ENCODE measurements at regions not wholly inside any gene's neighbourhood (a gene's known extent, or its start where the extent isn't known, plus 50 kb on each side); places are given as distances from the start of the nearest gene placed in this dataset.
"Not testable (repeated sequence)": the region's sequence is repeated elsewhere in the genome, so short reads cannot be mapped to it uniquely, and the experiment has no call there.

- TF ChIP-seq, protein P1, sequence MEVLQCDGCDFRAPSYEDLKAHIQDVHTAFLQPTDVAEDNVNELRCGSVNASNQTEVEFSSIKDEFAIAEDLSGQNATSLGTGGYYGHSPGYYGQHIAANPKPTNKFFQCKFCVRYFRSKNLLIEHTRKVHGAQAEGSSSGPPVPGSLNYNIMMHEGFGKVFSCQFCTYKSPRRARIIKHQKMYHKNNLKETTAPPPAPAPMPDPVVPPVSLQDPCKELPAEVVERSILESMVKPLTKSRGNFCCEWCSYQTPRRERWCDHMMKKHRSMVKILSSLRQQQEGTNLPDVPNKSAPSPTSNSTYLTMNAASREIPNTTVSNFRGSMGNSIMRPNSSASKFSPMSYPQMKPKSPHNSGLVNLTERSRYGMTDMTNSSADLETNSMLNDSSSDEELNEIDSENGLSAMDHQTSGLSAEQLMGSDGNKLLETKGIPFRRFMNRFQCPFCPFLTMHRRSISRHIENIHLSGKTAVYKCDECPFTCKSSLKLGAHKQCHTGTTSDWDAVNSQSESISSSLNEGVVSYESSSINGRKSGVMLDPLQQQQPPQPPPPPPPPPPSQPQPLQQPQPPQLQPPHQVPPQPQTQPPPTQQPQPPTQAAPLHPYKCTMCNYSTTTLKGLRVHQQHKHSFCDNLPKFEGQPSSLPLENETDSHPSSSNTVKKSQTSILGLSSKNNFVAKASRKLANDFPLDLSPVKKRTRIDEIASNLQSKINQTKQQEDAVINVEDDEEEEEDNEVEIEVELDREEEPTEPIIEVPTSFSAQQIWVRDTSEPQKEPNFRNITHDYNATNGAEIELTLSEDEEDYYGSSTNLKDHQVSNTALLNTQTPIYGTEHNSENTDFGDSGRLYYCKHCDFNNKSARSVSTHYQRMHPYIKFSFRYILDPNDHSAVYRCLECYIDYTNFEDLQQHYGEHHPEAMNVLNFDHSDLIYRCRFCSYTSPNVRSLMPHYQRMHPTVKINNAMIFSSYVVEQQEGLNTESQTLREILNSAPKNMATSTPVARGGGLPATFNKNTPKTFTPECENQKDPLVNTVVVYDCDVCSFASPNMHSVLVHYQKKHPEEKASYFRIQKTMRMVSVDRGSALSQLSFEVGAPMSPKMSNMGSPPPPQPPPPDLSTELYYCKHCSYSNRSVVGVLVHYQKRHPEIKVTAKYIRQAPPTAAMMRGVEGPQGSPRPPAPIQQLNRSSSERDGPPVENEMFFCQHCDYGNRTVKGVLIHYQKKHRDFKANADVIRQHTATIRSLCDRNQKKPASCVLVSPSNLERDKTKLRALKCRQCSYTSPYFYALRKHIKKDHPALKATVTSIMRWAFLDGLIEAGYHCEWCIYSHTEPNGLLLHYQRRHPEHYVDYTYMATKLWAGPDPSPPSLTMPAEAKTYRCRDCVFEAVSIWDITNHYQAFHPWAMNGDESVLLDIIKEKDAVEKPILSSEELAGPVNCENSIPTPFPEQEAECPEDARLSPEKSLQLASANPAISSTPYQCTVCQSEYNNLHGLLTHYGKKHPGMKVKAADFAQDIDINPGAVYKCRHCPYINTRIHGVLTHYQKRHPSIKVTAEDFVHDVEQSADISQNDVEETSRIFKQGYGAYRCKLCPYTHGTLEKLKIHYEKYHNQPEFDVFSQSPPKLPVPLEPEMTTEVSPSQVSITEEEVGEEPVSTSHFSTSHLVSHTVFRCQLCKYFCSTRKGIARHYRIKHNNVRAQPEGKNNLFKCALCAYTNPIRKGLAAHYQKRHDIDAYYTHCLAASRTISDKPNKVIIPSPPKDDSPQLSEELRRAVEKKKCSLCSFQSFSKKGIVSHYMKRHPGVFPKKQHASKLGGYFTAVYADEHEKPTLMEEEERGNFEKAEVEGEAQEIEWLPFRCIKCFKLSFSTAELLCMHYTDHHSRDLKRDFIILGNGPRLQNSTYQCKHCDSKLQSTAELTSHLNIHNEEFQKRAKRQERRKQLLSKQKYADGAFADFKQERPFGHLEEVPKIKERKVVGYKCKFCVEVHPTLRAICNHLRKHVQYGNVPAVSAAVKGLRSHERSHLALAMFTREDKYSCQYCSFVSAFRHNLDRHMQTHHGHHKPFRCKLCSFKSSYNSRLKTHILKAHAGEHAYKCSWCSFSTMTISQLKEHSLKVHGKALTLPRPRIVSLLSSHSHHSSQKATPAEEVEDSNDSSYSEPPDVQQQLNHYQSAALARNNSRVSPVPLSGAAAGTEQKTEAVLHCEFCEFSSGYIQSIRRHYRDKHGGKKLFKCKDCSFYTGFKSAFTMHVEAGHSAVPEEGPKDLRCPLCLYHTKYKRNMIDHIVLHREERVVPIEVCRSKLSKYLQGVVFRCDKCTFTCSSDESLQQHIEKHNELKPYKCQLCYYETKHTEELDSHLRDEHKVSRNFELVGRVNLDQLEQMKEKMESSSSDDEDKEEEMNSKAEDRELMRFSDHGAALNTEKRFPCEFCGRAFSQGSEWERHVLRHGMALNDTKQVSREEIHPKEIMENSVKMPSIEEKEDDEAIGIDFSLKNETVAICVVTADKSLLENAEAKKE (CRISPR knock-in tag; IDR thresholded peaks at IDR 0.05), result no peak
- no peak for TF ChIP-seq ZNF331 (CRISPR knock-in tag; IDR thresholded peaks at IDR 0.05; ENCODE audit: low read depth)
- TF ChIP-seq ZNF114 (CRISPR knock-in tag; IDR thresholded peaks at IDR 0.05), result no peak
- no peak for TF ChIP-seq REST (IDR thresholded peaks at IDR 0.05; ENCODE audit: unreplicated experiment)
- TF ChIP-seq STAT1 (IDR thresholded peaks at IDR 0.05; ENCODE audit: unreplicated experiment), result no peak
- no peak for TF ChIP-seq POLR2AphosphoS5 (IDR thresholded peaks at IDR 0.05; ENCODE audit: low read depth)
- TF ChIP-seq, protein P2, sequence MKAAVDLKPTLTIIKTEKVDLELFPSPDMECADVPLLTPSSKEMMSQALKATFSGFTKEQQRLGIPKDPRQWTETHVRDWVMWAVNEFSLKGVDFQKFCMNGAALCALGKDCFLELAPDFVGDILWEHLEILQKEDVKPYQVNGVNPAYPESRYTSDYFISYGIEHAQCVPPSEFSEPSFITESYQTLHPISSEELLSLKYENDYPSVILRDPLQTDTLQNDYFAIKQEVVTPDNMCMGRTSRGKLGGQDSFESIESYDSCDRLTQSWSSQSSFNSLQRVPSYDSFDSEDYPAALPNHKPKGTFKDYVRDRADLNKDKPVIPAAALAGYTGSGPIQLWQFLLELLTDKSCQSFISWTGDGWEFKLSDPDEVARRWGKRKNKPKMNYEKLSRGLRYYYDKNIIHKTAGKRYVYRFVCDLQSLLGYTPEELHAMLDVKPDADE (IDR thresholded peaks at IDR 0.05), result no peak
- no peak for TF ChIP-seq CREB1 (CRISPR knock-in tag; IDR thresholded peaks at IDR 0.05; ENCODE audit: low read depth)
- no peak for TF ChIP-seq NANOG (IDR thresholded peaks at IDR 0.05; ENCODE audit: borderline replicate concordance)
- TF ChIP-seq, protein P3, sequence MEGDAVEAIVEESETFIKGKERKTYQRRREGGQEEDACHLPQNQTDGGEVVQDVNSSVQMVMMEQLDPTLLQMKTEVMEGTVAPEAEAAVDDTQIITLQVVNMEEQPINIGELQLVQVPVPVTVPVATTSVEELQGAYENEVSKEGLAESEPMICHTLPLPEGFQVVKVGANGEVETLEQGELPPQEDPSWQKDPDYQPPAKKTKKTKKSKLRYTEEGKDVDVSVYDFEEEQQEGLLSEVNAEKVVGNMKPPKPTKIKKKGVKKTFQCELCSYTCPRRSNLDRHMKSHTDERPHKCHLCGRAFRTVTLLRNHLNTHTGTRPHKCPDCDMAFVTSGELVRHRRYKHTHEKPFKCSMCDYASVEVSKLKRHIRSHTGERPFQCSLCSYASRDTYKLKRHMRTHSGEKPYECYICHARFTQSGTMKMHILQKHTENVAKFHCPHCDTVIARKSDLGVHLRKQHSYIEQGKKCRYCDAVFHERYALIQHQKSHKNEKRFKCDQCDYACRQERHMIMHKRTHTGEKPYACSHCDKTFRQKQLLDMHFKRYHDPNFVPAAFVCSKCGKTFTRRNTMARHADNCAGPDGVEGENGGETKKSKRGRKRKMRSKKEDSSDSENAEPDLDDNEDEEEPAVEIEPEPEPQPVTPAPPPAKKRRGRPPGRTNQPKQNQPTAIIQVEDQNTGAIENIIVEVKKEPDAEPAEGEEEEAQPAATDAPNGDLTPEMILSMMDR (conservative IDR thresholded peaks at IDR 0.05; ENCODE audit: low read depth in 2 of 2), result no peak
- no peak for TF ChIP-seq EZH2phosphoT487 (IDR thresholded peaks at IDR 0.05; ENCODE audit: unreplicated experiment)
These were observed 177.8 kb upstream of the GIMD1 start (continued) for GRCh38 chr4:106546370-106546769.

DNA sequence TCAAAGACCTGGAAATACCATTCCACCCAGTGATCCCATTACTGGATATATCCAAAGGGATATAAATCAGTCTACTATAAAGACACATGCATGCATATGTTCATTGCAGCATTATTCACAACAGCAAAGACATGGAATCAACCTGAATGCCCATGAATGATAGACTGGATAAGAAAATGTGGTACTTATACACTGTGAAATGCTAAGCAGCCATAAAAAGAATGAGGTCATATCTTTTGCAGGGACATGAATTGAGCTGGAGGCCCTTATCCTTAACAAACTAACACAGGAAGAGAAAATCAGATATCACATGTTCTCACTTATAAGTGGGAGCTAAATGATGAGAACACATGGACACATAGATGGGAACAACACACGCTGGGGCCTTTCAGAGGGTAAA is 174.0 kb upstream of the GIMD1 start:
- not testable (repeated sequence) for H3F3A ChIP-seq (replicated peaks; ENCODE audit: low read depth); DNase-seq (ENCODE audit: low spot score); H3K4me1 Mint-ChIP-seq; H3K36me3 ChIP-seq (ENCODE audit: insufficient read depth); H3K4me3 ChIP-seq; H3K4me2 ChIP-seq; ATAC-seq; H3K4me1 ChIP-seq (ENCODE audit: insufficient read depth); H3K27me3 ChIP-seq (ENCODE audit: insufficient read depth); H4K20me1 ChIP-seq (replicated peaks; ENCODE audit: insufficient read depth); H3K36me3 Mint-ChIP-seq (ENCODE audit: low read depth); H3K79me2 ChIP-seq (replicated peaks; ENCODE audit: insufficient read depth); H3K27me3 Mint-ChIP-seq (ENCODE audit: insufficient read depth, low read depth, poor library complexity); H3K27ac Mint-ChIP-seq; H3K4me3 Mint-ChIP-seq; H2AFZ ChIP-seq; H3K27ac ChIP-seq (ENCODE audit: low read depth); H3K9me3 Mint-ChIP-seq; H3K9me2 ChIP-seq (ENCODE audit: insufficient read depth)

All from GM23338 (cell line).